ENCODE measurements at regions not wholly inside any gene's neighbourhood (a gene's known extent, or its start where the extent isn't known, plus 50 kb on each side); places are given as distances from the start of the nearest gene placed in this dataset.

DNA sequence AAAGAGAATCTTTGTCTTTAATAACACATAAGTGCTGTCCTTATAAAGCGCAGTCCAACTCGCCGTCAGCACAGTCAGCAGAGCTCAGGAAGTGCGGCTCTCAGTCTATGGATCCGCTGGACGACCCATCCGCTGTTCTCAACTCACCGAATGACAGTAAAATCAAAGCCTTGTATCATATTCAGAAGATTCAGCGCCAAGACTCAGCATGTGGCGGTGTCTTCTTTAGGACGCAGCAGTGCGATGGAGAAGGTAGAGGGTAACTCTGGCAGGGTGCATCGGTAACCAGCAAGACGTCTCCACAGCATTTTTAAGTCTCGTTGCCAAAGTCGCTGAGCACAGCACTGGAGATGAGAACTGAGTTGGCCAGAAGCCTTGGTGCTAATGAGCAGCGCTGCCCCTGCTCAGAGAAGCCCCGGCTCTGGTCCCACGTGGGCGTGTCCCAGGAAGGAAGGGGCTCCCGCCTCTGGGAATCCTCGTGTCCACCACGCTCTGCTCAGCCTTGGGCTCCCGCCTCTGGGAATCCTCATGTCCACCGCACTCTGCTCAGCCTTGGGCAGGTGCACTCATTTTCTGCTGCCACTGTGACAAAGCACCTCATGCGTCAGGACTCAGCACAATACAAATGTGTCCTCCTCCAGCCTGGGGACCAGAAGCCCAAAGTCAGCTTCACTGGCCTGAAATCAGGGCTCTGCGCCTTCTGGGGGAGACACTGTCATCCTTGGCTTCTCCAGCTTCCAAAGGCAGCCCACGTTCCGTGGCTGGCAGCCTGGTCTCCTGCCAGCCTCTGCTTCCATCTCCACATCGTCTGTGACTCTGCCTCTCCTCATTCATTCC is 238.0 kb upstream of the SALL3 start:
- no peak for DNase-seq

DNA sequence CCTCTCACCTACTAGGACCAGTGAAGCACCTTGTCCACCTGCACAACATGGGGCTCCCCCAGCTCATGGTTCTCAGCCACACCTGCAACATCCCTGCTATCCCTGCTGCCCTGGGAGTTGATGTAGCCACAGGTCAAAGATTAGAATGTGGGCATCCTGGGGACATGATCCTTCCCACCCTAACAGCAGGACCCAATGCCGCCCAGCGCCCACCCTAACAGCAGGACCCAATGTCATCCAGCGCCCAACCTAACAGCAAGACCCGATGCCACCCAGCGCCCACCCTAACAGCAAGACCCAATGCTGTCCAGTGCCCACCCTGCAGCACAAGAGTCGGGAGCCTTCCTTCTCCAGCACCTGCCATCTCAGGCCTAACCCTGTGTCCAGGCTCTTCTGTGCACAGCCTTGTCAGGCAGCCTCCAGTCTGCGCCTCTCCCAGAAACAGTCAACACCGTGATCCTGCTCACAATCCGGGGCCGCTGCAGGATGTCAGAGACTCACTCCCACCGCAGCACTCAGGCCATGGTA is 237.3 kb upstream of the SALL3 start:
- DNase-seq = no peak

DNA sequence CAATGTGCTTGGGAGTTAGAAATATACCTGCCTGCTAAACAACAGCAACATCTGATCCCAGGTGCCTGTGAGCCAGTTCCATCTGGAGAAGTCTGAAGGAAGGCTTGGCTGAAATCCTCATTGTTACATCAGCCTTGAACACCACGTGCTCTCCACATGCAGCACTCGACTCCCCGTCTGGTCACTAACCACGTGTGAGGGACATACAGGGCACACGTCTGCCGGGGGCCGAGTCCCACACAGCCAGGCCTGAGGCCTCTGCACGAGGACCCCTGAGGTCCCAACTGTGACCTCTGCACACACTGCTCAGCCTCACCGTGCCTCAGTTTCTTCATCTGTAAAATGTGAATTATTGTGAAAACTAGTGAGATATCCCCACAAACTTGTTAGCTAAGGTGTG is 236.5 kb upstream of the SALL3 start:
- no peak for DNase-seq

DNA sequence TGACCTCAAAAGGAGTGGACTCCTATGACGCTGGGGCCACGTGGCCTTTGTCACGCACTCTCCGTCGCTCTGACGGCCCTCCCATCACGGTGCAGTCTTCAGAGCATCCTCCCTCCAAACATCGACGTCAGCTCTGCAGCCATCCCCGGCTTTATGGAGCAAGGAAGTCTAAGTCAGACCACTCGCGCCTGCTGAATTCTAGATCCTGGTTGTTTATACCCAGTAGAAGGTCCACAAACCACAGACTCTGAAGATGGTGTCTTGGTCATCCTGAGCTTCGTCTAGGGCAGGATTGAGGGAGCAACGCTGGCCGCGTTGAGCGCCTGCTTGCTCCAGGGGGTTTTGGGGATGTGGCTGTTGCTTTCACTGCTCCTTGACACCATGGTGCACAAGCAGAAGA is 228.0 kb upstream of the SALL3 start:
- no peak for DNase-seq

DNA sequence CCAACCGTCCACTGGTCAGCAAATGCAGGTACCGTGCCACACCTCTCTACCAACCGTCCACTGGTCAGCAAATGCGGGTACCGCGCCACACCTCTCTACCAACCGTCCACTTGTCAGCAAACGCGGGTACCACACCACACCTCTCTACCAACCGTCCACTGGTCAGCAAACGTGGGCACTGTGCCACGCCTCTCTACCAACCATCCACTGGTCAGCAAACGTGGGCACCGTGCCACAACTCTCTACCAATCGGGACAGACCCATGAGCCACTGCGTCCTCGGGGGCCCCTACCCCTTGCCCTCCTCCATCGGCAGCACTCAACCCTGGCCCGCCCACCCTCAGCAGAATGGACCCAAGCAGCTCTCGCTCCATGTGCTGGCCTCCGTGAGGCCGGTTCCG is 226.4 kb upstream of the SALL3 start:
- DNase-seq = no peak

DNA sequence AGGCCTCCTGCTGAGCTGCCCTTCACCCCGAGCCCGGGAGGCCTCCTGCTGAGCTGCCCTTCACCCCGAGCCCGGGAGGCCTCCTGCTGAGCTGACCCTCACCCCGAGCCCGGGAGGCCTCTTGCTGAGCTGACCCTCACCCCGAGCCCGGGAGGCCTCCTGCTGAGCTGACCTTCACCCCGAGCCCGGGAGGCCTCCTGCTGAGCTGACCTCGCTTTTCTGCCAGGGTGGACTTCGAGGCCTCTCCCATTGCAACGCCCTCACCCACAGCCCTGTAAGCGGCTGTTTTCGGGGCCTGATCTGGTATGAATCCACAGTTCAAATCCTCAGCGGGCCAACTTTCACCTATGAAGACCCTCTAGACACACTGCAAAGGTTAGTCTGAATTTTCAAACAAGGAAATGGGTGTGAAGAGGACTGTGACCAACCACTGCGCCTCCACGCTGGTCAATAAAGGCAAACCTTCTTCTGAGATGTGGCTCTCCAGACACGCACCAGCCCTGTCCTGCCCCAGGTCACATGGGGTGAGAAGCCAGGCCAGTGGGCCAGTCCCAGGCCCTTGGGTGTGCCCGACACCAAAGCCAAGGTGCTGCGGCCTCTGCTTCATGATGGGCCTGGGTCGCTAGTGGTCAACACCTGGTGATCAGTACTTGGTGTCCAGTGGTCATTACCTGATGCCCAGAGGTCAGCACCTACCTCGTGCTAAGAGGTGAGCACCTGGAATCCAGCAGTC is 225.1 kb upstream of the SALL3 start:
- no peak for DNase-seq

DNA sequence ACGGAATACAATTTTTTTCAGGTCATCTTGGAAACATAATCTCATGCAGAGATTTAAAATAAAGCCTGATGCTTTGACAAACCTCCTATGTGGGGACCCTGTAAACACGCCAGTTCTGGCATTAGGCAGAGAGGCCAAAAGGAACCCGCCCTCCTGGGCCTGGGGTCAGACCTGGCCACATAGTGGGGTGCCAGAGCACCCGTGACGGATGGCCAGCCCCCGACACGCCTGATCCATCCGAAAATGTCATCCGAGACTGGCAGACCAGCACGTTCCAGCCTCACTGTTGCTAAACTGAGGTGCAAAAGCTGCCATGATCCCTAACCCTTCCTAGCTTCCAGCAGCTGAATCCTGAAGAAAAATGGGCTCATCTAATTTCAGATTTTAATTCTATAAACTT is 222.6 kb upstream of the SALL3 start:
- no peak for DNase-seq

DNA sequence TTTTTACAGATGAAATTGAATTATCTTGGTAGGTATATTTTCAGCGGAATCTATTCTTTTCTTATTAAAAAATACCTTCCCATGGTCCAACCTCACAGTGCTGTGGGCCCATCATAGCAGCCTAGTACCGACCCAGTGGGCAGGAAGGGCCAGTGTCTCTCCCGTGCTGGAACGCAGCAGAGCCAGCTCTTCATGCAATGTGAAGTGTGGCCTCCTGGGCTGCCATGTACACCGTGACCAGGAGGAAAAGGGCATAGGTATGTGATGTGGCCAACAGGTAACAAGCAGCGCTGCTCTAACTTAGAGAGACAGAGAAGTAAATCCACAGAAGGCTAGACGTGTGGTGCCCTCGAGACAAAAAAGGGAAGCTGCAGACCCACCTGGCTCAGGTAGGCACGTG is 221.1 kb upstream of the SALL3 start:
- DNase-seq = no peak

DNA sequence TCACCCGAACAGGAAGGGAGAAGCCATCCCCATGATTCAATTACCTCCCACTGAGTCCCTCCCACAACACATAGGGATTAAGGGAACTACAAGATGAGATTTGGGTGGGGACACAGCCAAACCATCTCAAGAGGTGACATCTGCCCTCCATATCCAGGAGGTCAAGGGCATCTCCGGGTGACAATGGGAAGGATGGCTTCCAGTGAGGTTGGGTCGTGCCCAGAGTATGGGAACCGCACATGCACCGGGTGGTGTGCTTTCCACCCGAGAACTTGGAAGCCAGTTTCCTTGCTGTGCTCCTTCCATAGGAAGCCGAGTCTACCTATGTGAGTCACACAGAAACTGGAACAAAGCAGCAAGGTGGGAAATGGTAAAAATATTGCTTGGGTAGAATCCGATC is 216.9 kb upstream of the SALL3 start:
- DNase-seq = no peak

DNA sequence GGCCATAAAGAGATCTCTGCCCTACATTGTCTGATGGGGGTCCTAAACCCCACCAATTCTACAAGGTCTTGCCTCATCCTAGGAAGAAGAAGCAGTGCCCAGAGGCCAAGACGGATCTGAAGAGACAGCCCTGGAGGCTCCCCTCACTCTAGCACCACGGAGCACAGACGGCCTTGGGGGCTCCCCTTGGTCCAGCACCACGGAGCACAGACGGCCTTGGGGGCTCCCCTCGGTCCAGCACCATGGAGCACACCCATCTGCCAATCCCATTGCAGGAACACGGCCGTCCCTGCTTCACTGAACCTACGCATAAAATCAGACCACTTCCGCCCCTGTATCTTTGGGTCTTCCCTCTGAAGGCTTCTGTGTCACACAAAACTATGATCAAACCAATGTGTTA is 215.1 kb upstream of the SALL3 start:
- no peak for DNase-seq

DNA sequence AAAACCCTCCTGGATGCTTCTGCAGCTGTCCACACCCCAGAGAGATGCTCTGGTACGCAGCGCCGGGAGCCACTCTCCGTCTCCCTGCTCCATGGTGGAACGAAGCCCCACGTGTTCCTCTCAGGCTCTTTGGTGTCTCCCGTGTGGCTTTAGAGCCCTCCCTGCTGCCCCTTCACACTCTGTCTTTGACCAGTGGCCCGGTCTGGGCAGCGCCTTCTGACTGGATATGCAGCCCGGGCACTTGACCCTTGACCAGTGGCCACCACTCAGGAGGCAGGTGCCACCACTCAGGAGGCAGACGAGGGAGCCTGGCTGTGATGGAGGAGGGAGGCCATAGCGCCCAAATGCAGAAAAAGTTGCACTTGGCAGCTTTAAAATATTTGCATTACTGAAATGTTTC is 214.5 kb upstream of the SALL3 start:
- DNase-seq = no peak

DNA sequence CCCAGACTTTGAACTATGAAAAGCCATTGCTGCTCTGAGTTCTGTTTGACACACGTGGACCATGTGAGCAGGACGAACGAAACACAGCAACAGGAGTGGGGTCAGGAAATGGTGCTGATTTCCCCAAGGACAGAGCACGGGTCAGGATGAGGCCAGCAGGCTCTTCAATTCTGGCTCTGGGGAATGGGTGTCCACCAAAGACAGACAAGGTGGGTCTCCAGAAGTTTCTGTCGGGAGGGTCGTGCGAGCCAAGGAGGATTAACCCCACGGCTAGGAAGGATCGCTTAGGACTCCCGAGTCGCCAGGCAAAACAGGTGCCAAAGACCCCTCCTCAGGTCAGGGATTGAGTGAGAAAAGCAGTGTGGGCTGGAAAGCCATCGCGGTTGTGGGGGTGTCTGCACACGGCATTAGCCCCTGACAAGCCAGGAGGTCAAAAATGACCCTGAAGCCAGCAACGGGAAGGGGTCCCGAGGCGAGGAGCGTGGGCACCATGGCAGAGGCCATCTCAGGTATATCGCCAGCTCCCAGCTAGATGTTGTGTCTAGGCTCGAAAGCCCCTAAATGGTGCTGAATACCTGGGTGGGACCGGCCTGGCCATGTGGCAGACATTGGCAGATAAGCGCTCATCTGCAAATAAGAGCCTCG is 213.9 kb upstream of the SALL3 start:
- DNase-seq = no peak

DNA sequence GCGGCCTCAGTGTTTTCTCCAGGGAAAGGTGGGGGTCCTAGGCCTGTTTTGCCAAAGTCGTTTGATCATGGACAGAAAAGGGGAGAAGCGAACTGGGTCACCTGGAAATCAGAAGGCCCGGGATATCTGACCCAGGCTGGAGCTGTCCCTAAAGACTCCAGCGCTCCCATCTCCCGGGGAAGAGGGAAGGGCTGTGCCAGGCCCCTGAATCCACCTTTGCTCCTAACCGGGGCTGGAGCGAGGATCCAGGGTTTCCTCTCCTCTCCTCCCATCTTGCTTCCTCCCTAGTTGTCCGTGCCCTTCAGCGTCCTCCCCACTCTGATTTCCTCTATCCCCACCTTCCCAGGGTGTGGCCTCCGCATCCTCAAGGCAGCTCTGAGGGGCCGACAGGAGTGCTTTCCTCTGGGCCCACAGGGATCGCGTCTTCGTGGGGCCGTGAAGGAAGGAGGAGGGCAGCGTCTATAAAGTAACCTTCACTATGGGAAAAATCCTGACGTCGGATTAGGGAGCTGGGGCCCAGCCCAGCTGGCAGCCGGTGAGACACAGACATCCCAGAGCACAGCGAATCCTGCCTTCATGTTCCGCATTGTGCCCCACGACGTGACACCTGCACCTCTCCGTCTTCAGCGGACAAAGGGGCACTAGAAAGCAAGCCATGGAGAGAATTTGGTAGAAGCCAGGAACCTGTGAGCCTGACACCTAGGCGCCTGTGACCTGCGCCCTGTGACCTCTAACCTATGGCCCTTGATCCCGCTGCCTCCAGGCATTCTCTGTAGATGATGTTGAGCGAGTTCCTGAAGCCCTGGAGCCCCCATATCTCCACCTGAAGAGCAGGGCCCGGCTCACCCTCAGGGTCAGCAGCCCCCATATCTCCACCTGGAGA is 212.7 kb upstream of the SALL3 start:
- DNase-seq = no peak

DNA sequence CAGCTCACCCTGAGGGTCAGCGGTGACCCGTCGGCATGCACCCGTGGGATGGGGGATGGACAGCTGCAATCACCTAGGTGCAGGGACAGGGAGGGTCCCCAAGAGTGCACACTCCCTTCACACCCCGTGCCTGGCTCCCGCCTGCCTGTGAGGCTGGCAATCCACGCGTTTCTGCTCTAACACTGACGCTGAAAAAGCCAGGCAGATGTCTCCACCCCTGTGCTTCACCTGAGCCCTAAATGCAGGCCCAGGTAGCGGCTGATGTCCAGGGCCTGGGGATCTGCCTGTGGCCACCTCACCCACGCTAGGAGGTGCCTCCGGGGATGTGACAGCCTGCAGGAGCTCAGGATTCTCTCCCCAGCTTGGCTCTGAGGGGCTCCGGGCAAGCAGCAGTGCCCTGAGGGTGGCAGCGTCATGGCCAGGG is 212.0 kb upstream of the SALL3 start:
- DNase-seq = no peak

DNA sequence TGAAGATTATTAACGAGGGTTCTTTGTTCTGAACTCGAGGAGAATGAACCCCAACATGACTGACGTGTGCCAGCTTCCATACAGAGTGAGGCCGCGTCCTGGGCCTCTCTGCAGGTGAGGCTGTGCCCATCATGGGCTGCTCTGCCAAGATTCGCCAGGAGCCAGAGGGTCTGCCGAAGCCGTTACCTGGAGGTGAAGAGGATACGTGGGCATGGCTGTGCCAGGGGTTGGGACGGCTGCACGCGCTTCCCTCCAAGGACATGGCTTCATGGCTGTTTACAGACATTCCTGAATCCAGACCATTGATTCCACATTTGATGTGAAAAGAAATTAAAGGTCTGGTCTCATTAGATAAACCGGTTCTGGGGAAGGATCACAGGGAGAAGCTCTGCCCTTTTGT is 211.4 kb upstream of the SALL3 start:
- no peak for DNase-seq

DNA sequence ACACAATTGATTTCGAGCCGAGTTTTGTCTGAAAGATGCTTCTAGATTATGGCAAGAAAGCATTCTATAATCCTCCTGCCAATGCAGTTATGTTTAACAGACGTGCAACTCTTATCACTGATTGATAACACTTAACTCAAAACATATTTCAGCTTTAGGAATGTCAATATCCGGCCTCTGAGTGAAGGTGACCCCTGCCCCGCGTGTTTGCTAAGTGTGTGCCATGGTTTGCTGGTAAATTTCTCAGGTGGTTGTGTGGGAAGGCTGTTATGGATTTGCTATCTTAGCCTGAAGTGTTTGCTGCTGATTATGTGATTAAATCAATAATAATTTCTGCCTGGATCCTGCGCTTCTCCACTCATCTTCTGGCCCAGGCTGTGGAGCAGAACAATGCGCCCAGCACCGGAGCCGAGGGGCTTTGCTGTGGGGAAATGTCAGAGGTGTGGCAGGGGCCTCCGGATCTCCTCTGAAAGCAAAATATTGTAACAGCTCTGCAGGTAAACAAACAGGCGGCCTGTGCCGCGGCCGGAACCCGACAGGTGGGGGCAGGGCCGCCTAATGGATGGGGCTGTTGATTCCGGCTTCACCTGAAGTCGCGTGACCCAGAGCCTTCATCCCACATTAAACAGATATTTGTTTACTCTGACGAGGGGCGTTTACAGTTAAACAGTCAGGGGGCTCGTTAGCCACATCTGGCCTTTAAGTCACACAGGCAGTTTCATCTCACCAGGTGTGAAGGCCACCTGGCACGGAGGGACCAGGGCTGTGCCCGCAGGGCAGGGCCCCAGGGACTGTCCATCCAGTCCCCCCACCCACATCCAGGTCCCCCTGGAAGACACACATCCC is 210.7 kb upstream of the SALL3 start:
- DNase-seq = no peak

DNA sequence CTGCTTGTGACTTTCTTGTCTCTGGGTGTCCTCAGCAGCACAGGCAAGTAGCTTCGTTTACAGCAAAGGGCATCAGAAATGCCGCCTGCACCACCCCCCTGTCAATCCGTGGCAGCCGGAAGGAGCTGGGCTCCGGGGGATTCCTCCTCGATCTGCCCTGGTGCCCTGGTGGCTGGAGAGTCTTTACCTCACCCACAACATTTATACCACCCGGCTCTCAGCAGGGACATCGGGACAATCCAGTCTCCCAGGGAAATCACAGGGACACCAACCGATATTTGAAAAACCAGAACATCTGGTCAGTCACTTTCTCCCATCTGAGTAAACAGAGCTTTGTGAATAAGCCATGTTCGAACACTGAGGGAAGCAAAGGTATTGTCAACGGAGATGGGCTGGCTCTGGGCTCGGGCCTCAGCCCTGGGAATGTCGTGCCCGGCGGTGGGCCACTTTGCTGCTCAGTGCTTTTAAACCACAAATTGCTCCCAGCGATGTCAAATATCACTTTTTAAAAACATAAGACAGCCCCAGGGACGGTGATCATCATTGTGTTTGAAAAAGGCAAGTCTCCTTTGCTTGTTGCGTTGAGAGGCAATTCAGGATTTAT is 210.0 kb upstream of the SALL3 start:
- DNase-seq = no peak

DNA sequence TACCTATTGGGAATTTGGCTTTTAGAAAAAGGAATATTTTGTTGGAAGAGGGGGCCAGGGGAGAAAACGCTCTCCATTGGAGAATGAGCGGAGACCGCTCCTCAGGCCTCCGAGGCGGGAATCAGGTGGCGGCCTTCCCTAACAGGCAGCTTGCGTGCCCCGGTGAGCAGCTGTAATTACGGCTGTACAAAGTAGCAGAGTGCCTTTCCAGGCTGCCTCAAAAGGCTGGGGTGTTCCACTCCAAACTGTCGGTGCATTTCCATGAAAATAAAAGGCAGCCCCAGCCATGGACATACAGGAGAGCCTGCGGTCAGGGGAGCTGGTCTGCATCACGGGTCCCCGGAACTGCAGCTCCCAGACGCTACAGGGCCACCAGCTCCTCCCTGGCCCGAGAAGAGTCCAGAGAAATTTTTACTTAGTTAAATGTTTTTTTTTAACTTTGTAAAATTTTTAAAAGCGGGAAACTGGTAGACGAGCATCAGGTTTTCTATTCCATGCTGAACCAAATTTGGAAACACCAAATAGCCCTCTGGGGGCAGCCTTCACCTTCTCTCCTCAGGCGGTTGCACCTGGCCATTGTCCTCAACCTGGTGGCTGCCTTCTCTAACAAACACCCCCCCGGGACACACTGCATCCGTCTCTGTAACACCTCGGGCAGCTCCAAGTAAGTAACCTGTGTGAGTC is 209.3 kb upstream of the SALL3 start:
- DNase-seq = no peak

DNA sequence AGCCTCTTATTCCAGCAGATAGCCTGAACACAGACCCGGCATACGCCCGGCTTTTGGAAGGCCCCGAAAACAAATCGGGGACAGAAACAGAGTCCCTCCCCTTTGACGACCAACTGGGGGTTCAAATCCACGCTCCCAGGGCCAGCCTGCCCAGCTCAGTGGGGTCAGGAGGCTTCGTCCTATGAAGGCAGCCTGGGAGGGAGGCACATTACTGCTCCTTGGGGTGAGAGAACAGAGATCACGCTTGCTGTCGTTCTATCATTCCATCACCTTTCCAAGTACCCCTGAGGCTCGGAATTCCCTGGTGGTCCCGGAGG is 208.8 kb upstream of the SALL3 start:
- DNase-seq = no peak

DNA sequence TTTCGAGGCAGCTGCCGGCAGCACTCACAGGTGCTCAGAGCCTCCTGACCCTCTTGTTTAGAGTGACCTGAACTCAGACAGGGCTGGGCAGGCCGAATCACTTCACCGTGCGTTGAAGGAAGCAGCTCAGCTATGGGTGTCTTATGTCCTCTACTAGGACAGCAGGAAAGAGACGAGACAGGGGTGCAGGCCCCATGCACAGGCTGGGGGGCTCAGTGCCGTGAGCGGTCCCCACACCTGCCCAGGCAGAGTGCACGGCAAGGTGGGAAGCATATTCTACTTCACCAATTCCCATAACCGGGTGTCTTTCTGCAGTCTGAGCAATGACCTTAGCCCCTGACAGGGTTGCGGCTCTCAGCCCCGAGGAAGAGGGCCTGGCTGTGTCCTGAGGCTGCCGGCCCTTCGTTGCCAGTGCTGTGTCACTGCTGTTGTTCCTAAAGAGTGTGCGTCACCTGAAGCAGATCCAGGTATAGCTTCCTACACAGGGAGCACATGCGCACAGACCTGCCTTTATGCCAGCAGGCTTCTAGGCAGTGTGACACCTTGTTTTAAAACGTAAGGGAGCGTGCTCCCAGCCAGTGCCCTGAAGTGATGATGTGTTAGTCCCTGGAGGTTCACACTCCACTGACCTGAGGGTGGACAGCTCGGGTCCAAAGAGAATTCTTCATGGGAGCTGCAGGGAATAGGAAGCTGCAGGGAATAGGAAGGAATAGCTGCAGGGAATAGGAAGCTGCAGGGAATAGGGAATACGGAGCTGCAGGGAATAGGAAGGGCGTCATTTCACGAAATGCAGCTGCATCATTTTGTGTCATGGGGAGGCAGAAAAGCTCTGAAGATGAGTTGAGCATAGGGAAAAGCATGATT is 207.9 kb upstream of the SALL3 start:
- DNase-seq = no peak
